Mesothelial cell of epicardium (in vitro differentiated cells): ENCODE measurements at regions not wholly inside any gene's neighbourhood (a gene's known extent, or its start where the extent isn't known, plus 50 kb on each side); places are given as distances from the start of the nearest gene placed in this dataset.

Source experiments
- DNase-seq, 2 experiments: peaks; one replicate each; pipeline ENCODE4 v3.0.0; 2021; ENCODE audit warnings: low spot score in 2 of 2; ENCODE audit not compliant: unreplicated experiment in 2 of 2
- H3K27ac Mint-ChIP-seq: 2 replicates; pipeline ENCODE4 v1.8.0; 2021; ENCODE audit warnings: mixed read lengths
- H3K27me3 Mint-ChIP-seq: 2 replicates; pipeline ENCODE4 v1.8.0; 2021; ENCODE audit warnings: low read depth, mixed read lengths
- H3K36me3 Mint-ChIP-seq: 2 replicates; pipeline ENCODE4 v1.8.0; 2021; ENCODE audit warnings: mixed read lengths
- H3K4me1 Mint-ChIP-seq: 2 replicates; pipeline ENCODE4 v1.8.0; 2021; ENCODE audit warnings: mixed read lengths
- H3K4me3 Mint-ChIP-seq: 2 replicates; pipeline ENCODE4 v1.8.0; 2021; ENCODE audit warnings: mild to moderate bottlenecking, moderate library complexity, mixed read lengths
- H3K9me3 Mint-ChIP-seq: 2 replicates; pipeline ENCODE4 v1.8.0; 2021; ENCODE audit warnings: mixed read lengths
- TF ChIP-seq, protein P1 (sequence below): fragments of 200-600 bp; sonication (generic); IDR thresholded peaks from one replicate; pipeline ENCODE4 v1.5.0; 2021; ENCODE audit warnings: antibody characterized with exemption; ENCODE audit not compliant: unreplicated experiment

DNA sequence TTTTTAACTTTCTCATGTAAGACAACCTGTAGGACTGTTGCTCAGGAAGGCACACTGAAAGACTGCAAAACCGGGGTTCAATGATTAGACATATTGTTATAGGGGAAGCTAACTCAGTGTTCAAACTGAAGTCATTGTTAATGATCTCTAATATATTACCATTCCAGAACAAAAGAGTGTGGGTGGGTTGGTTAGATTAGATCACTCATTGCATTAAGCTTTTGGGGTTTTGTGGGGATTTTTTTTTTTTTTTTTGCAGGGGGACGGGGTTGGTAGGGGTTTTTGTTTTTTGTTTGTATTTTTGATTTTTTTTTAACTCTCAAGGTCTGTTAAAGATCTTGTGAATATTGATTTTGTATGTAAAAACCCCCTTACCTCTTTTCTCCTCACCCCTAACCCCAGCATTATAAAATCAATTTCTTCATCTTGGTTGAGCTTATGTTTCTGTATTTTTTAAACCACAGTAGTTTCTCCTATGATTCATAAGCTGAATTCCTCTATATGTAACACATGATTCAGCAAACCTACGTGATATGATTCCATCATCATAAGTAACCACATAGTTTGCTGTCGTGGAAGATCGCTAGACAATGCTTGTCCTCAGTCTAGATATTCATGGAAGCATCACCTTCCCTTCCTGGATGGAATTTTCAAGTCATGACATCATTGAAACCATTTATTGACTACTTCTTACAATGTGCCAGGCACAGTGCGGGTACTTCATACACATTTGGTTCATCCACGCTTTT, 544.1 kb upstream of the MDFIC2 start:
- H3K9me3 Mint-ChIP-seq = no peaks in the 10 kb centered on the region
- TF ChIP-seq, protein P1, sequence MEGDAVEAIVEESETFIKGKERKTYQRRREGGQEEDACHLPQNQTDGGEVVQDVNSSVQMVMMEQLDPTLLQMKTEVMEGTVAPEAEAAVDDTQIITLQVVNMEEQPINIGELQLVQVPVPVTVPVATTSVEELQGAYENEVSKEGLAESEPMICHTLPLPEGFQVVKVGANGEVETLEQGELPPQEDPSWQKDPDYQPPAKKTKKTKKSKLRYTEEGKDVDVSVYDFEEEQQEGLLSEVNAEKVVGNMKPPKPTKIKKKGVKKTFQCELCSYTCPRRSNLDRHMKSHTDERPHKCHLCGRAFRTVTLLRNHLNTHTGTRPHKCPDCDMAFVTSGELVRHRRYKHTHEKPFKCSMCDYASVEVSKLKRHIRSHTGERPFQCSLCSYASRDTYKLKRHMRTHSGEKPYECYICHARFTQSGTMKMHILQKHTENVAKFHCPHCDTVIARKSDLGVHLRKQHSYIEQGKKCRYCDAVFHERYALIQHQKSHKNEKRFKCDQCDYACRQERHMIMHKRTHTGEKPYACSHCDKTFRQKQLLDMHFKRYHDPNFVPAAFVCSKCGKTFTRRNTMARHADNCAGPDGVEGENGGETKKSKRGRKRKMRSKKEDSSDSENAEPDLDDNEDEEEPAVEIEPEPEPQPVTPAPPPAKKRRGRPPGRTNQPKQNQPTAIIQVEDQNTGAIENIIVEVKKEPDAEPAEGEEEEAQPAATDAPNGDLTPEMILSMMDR = no peak
- H3K27ac Mint-ChIP-seq = no peak overlapping the region
- peaks cover 45% of the 10 kb centered on the region for H3K4me1 Mint-ChIP-seq
- no peaks in the 10 kb centered on the region for H3K27me3 Mint-ChIP-seq
- no peaks in the 10 kb centered on the region for H3K36me3 Mint-ChIP-seq
- no peak overlapping the region for H3K4me3 Mint-ChIP-seq
- no peak for DNase-seq

DNA sequence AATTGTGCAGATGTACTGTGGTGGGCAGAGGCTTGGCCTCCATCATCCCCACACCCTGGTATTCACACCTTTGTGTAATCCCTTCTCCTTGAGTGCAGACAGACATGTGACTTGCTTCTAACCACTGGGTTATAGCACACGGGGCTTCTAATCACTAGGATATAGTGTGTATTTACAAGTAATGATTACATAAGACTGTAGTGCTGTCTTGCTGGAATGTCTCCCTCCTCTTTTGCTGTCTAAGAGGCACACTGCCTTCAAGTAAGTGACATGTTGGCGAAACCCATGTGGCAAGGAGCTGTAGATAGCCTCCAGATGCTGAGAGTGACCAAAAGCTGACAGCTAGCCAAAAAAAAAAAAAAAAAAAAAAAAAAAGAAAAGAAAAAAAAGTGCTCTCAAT, 542.7 kb upstream of the MDFIC2 start:
- no peaks in the 10 kb centered on the region for H3K27me3 Mint-ChIP-seq
- H3K36me3 Mint-ChIP-seq = no peaks in the 10 kb centered on the region
- no peaks in the 10 kb centered on the region for H3K9me3 Mint-ChIP-seq
- no peak overlapping the region for H3K4me3 Mint-ChIP-seq
- DNase-seq = no peak
- TF ChIP-seq, protein P1 = no peak
- H3K27ac Mint-ChIP-seq = no peak overlapping the region
- H3K4me1 Mint-ChIP-seq = peaks cover 48% of the 10 kb centered on the region

DNA sequence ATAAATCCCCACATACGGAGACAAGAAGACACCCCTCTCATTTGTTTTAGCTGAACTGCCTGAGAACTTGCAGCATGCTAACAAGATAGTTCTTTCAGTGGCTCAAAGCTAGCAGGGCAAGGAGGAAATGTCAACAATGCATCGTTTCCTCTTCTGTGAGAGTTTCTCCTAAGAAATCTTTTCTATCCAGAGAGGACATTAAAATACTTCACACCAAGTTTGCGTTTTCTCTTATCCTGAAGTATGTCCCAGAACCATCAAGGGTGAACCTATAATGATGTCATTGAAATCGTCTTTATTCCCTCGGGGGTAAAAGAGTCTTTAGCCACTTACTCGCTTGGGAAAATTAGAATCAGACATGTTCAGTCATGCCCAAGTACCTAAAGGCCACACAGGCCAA, 541.7 kb upstream of the MDFIC2 start:
- no peaks in the 10 kb centered on the region for H3K27me3 Mint-ChIP-seq
- no peak for DNase-seq
- peaks cover 2% of the 10 kb centered on the region for H3K36me3 Mint-ChIP-seq
- H3K9me3 Mint-ChIP-seq = no peaks in the 10 kb centered on the region
- TF ChIP-seq, protein P1 = no peak
- H3K27ac Mint-ChIP-seq = peak overlapping the region; percentile 69
- peaks cover 56% of the 10 kb centered on the region for H3K4me1 Mint-ChIP-seq
- no peak overlapping the region for H3K4me3 Mint-ChIP-seq

DNA sequence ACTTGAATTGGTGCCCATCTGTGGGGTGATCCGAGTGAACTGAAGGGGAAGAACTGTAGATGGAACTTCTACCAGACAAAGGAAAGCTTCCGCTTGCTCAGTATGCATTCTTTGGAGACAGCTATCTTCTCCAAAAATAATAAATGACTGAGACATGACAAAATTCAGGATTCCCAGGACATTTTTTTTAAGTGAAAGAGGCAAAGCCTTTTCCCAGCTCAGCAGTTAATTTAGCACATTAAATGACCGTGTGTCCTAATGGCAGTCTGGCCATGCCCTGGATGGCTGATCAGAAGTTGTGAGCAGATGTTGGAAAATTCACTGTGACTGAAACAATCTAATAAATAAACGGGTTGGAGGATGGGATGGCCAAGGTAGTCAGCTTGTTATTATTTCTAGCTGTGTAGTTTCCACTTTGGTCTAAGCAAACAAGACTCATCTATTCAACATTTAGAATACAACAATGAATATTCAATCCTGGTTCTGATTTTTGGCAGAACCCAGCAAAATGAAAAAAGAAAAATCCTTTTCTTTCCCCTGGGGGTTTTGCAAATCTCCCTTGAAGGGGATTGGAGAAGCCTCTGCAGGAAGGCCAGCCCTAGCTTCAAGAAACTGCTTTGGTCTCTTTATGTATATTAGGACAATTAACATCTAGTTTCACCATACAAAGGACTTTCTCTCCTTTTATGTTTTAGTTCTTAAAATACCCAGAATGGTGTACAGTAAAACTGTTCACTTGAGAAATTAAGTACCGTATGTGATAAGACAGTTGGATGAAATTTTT, 540.9 kb upstream of the MDFIC2 start:
- Mint-ChIP-seq H3K27ac (peak overlapping the region; percentile 69), H3K9me3 (no peaks in the 10 kb centered on the region), H3K27me3 (no peaks in the 10 kb centered on the region), H3K4me3 (no peak overlapping the region), H3K4me1 (peaks cover 52% of the 10 kb centered on the region), H3K36me3 (peaks cover 5% of the 10 kb centered on the region)
- DNase-seq = no peak
- TF ChIP-seq, protein P1 = no peak

DNA sequence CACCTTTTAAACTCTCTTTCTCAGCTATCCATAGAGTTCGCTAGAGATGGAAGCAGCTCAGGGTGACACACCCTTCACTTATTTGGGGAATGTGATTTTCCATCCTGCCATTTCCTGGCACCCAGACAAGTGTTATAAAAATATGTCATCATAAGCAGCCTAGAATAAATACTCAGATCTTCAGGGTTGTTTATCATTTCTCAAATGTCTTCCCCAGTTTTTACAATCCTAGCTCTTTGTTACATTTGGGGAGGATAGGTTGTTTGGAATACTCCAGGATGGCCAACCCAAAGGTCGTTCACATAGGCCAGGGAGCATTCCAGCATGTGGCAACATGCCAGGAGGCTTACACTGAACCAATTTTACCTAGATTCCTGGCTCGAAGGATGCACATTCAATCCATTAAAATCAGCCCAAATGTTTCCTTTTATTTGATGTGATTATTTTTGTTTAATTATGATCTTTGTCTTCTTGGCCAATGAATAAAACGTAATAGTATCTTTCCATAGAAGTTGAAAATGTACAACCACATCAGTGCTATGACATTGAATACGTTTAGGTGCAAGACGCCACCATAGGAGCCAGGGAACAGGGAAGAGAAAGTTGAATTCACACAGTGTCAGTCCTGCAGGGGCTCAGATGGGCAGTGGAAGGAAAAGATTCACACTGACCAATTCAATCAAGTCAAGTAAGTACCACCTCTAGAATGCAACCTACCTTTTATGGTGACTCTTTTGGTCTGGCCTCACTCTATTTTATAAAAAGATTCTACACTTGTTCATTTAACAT, 537.7 kb upstream of the MDFIC2 start:
- Mint-ChIP-seq H3K27ac (peak overlapping the region; percentile 94), H3K4me1 (peaks cover 38% of the 10 kb centered on the region), H3K9me3 (peaks cover 15% of the 10 kb centered on the region), H3K4me3 (no peak overlapping the region), H3K36me3 (peaks cover 8% of the 10 kb centered on the region), H3K27me3 (no peaks in the 10 kb centered on the region)
- TF ChIP-seq, protein P1 = no peak
- no peak for DNase-seq
